ENCODE measurements at regions not wholly inside any gene's neighbourhood (a gene's known extent, or its start where the extent isn't known, plus 50 kb on each side); places are given as distances from the start of the nearest gene placed in this dataset.

GRCh38 chr3:72105306-72105705 is 320.4 kb upstream of the PROK2 start:
- no peaks in the 10 kb centered on the region for H3K36me3 ChIP-seq (ENCODE audit: insufficient read depth, low read length)
- H3K9ac ChIP-seq (ENCODE audit: low read depth, low read length) = no peak overlapping the region
- no peaks in the 10 kb centered on the region for H3K9me3 ChIP-seq (ENCODE audit: control insufficient read depth, insufficient read depth, low read length)
- no peaks in the 10 kb centered on the region for H3K4me1 ChIP-seq (ENCODE audit: insufficient read depth, low read length)

- Histone ChIP-seq H3K9ac (ENCODE audit: low read depth, low read length) (no peak overlapping the region), H3K36me3 (ENCODE audit: insufficient read depth, low read length) (no peaks in the 10 kb centered on the region), H3K9me3 (ENCODE audit: control insufficient read depth, insufficient read depth, low read length) (no peaks in the 10 kb centered on the region), H3K4me1 (ENCODE audit: insufficient read depth, low read length) (no peaks in the 10 kb centered on the region)
Measured at GRCh38 chr3:72102112-72102616, 317.2 kb upstream of the PROK2 start.

GRCh38 chr3:72101494-72101893 is 316.5 kb upstream of the PROK2 start:
- H3K9me3 ChIP-seq (ENCODE audit: control insufficient read depth, insufficient read depth, low read length) = no peaks in the 10 kb centered on the region
- H3K9ac ChIP-seq (ENCODE audit: low read depth, low read length) = no peak overlapping the region
- no peaks in the 10 kb centered on the region for H3K4me1 ChIP-seq (ENCODE audit: insufficient read depth, low read length)
- no peaks in the 10 kb centered on the region for H3K36me3 ChIP-seq (ENCODE audit: insufficient read depth, low read length)

GRCh38 chr3:72100601-72101187 is 315.7 kb upstream of the PROK2 start:
- peak overlapping the region; percentile 66; the same call in 1 of the 2 replicates for H3K9ac ChIP-seq (ENCODE audit: low read depth, low read length)
- no peaks in the 10 kb centered on the region for H3K4me1 ChIP-seq (ENCODE audit: insufficient read depth, low read length)
- no peaks in the 10 kb centered on the region for H3K9me3 ChIP-seq (ENCODE audit: control insufficient read depth, insufficient read depth, low read length)
- no peaks in the 10 kb centered on the region for H3K36me3 ChIP-seq (ENCODE audit: insufficient read depth, low read length)

GRCh38 chr3:72100080-72100511 is 315.1 kb upstream of the PROK2 start:
- Histone ChIP-seq H3K4me1 (ENCODE audit: insufficient read depth, low read length) (no peaks in the 10 kb centered on the region), H3K9ac (ENCODE audit: low read depth, low read length) (peak overlapping the region; percentile 66; the same call in 1 of the 2 replicates), H3K9me3 (ENCODE audit: control insufficient read depth, insufficient read depth, low read length) (no peaks in the 10 kb centered on the region), H3K36me3 (ENCODE audit: insufficient read depth, low read length) (no peaks in the 10 kb centered on the region)

- Histone ChIP-seq H3K9ac (ENCODE audit: low read depth, low read length) (peak overlapping the region; percentile 66; the same call in 1 of the 2 replicates), H3K9me3 (ENCODE audit: control insufficient read depth, insufficient read depth, low read length) (no peaks in the 10 kb centered on the region), H3K36me3 (ENCODE audit: insufficient read depth, low read length) (no peaks in the 10 kb centered on the region), H3K4me1 (ENCODE audit: insufficient read depth, low read length) (no peaks in the 10 kb centered on the region)
Measured at GRCh38 chr3:72099326-72100079, 314.6 kb upstream of the PROK2 start.

- Histone ChIP-seq H3K9ac (ENCODE audit: low read depth, low read length) (no peak overlapping the region), H3K9me3 (ENCODE audit: control insufficient read depth, insufficient read depth, low read length) (no peaks in the 10 kb centered on the region), H3K4me1 (ENCODE audit: insufficient read depth, low read length) (no peaks in the 10 kb centered on the region), H3K36me3 (ENCODE audit: insufficient read depth, low read length) (no peaks in the 10 kb centered on the region)
Measured at GRCh38 chr3:72097053-72097452, 312.1 kb upstream of the PROK2 start.

- Histone ChIP-seq H3K9ac (ENCODE audit: low read depth, low read length) (no peak overlapping the region), H3K36me3 (ENCODE audit: insufficient read depth, low read length) (no peaks in the 10 kb centered on the region), H3K4me1 (ENCODE audit: insufficient read depth, low read length) (no peaks in the 10 kb centered on the region), H3K9me3 (ENCODE audit: control insufficient read depth, insufficient read depth, low read length) (no peaks in the 10 kb centered on the region)
Measured at GRCh38 chr3:72095521-72095920, 310.6 kb upstream of the PROK2 start.

- Histone ChIP-seq H3K9me3 (ENCODE audit: control insufficient read depth, insufficient read depth, low read length) (no peaks in the 10 kb centered on the region), H3K36me3 (ENCODE audit: insufficient read depth, low read length) (no peaks in the 10 kb centered on the region), H3K4me1 (ENCODE audit: insufficient read depth, low read length) (no peaks in the 10 kb centered on the region), H3K9ac (ENCODE audit: low read depth, low read length) (no peak overlapping the region)
Measured at GRCh38 chr3:72093992-72094334, 309.0 kb upstream of the PROK2 start.

- Histone ChIP-seq H3K4me1 (ENCODE audit: insufficient read depth, low read length) (no peaks in the 10 kb centered on the region), H3K9ac (ENCODE audit: low read depth, low read length) (no peak overlapping the region), H3K9me3 (ENCODE audit: control insufficient read depth, insufficient read depth, low read length) (no peaks in the 10 kb centered on the region), H3K36me3 (ENCODE audit: insufficient read depth, low read length) (no peaks in the 10 kb centered on the region)
Measured at GRCh38 chr3:72093270-72093991, 308.5 kb upstream of the PROK2 start.

- Histone ChIP-seq H3K9ac (ENCODE audit: low read depth, low read length) (no peak overlapping the region), H3K4me1 (ENCODE audit: insufficient read depth, low read length) (no peaks in the 10 kb centered on the region), H3K9me3 (ENCODE audit: control insufficient read depth, insufficient read depth, low read length) (no peaks in the 10 kb centered on the region), H3K36me3 (ENCODE audit: insufficient read depth, low read length) (no peaks in the 10 kb centered on the region)
Measured at GRCh38 chr3:72092778-72093177, 307.8 kb upstream of the PROK2 start.

- no peaks in the 10 kb centered on the region for H3K36me3 ChIP-seq (ENCODE audit: insufficient read depth, low read length)
- no peaks in the 10 kb centered on the region for H3K9me3 ChIP-seq (ENCODE audit: control insufficient read depth, insufficient read depth, low read length)
- H3K4me1 ChIP-seq (ENCODE audit: insufficient read depth, low read length) = no peaks in the 10 kb centered on the region
- H3K9ac ChIP-seq (ENCODE audit: low read depth, low read length) = no peak overlapping the region
Measured at GRCh38 chr3:72088486-72089025, 303.6 kb upstream of the PROK2 start.

- Histone ChIP-seq H3K9me3 (ENCODE audit: control insufficient read depth, insufficient read depth, low read length) (no peaks in the 10 kb centered on the region), H3K4me1 (ENCODE audit: insufficient read depth, low read length) (no peaks in the 10 kb centered on the region), H3K9ac (ENCODE audit: low read depth, low read length) (no peak overlapping the region), H3K36me3 (ENCODE audit: insufficient read depth, low read length) (no peaks in the 10 kb centered on the region)
Measured at GRCh38 chr3:72087420-72087819, 302.5 kb upstream of the PROK2 start.

- Histone ChIP-seq H3K9ac (ENCODE audit: low read depth, low read length) (no peak overlapping the region), H3K4me1 (ENCODE audit: insufficient read depth, low read length) (no peaks in the 10 kb centered on the region), H3K36me3 (ENCODE audit: insufficient read depth, low read length) (no peaks in the 10 kb centered on the region), H3K9me3 (ENCODE audit: control insufficient read depth, insufficient read depth, low read length) (no peaks in the 10 kb centered on the region)
Measured at GRCh38 chr3:72086743-72087087, 301.8 kb upstream of the PROK2 start.
